Ectodermal cell (in vitro differentiated cells): ENCODE measurements at regions not wholly inside any gene's neighbourhood (a gene's known extent, or its start where the extent isn't known, plus 50 kb on each side); places are given as distances from the start of the nearest gene placed in this dataset.
"Not testable (repeated sequence)": the region's sequence is repeated elsewhere in the genome, so short reads cannot be mapped to it uniquely, and the experiment has no call there.

Source experiments
- H3K27ac ChIP-seq: 2 replicates; pipeline ENCODE4 v1.7.0; 2013; ENCODE audit warnings: mild to moderate bottlenecking, low read depth, low read length; ENCODE audit not compliant: insufficient read depth, poor library complexity, severe bottlenecking
- H3K27me3 ChIP-seq: 2 replicates; pipeline ENCODE4 v1.7.0; 2013; ENCODE audit warnings: mild to moderate bottlenecking, low read length; ENCODE audit not compliant: insufficient read depth, control insufficient read depth, poor library complexity, severe bottlenecking
- H3K36me3 ChIP-seq: one replicate; pipeline ENCODE4 v1.7.0; 2013; ENCODE audit warnings: low read length; ENCODE audit not compliant: control insufficient read depth, insufficient read depth
- H3K4me1 ChIP-seq: one replicate; pipeline ENCODE4 v1.7.0; 2013; ENCODE audit warnings: low read length; ENCODE audit not compliant: control insufficient read depth, insufficient read depth
- H3K4me3 ChIP-seq: 2 replicates; pipeline ENCODE4 v1.7.0; 2013; ENCODE audit warnings: low read depth, low read length, control low read depth; ENCODE audit not compliant: insufficient read depth
- H3K9me3 ChIP-seq: 2 replicates; pipeline ENCODE4 v1.7.0; 2013; ENCODE audit warnings: mild to moderate bottlenecking, low read length, moderate library complexity; ENCODE audit not compliant: control insufficient read depth
- WGBS, 2 experiments: methylation state at CpG; one replicate each; pipeline ENCODE4 v1.1.7; 2013; ENCODE audit warnings: missing lambda C conversion rate in 2 of 2; 5-methylcytosine and 5-hydroxymethylcytosine counted together

GRCh38 chr1:112855152-112855828 lies 100.7 kb downstream of the SLC16A1 start:
- H3K4me3 ChIP-seq: no peak overlapping the region
- H3K4me1 ChIP-seq: no peaks in the 10 kb centered on the region
- H3K9me3 ChIP-seq: no peaks in the 10 kb centered on the region
- no peaks in the 10 kb centered on the region for H3K36me3 ChIP-seq
- peaks cover under 1% of the 10 kb centered on the region for H3K27me3 ChIP-seq
- 78 to 80% methylated on average over 6 of the region's 6 CpGs for WGBS, 2 experiments
- H3K27ac ChIP-seq: no peak overlapping the region

GRCh38 chr1:112854368-112854984 lies 101.5 kb downstream of the SLC16A1 start:
- H3K9me3 ChIP-seq, H3K27me3 ChIP-seq, H3K36me3 ChIP-seq, H3K4me1 ChIP-seq, H3K27ac ChIP-seq, H3K4me3 ChIP-seq: not testable (repeated sequence)
- 96 to 97% methylated on average over 45 of the region's 45 CpGs for WGBS, 2 experiments

GRCh38 chr1:112853915-112854314 lies 102.1 kb downstream of the SLC16A1 start:
- 90 to 93% methylated on average over 4 to 5 of the region's 8 CpGs for WGBS, 2 experiments
- not testable (repeated sequence) for H3K9me3 ChIP-seq

DNA sequence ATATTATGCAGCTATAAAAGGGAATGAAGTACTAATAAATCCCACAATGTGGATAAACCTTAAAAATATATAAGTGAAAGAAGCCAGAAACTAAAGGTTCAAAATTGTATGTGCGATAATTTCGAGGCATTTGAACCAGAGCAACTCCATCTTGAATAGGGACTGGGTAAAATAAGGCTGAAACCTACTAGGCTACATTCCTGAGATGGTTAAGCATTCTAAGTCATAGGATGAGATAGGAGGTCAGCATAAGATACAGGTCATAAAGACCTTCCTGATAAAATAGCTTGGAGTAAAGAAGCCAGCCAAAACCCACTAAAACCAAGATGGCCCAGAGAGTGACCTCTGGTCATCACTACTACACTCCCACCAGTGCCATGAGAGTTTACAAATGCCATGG lies 103.1 kb downstream of the SLC16A1 start:
- WGBS, 2 experiments: 99 to 100% methylated on average over 2 of the region's 2 CpGs
- H3K4me1 ChIP-seq: no peaks in the 10 kb centered on the region
- no peak overlapping the region for H3K27ac ChIP-seq
- peaks cover 14% of the 10 kb centered on the region for H3K27me3 ChIP-seq
- H3K36me3 ChIP-seq: no peaks in the 10 kb centered on the region
- no peaks in the 10 kb centered on the region for H3K9me3 ChIP-seq
- no peak overlapping the region for H3K4me3 ChIP-seq

More at GRCh38 chr1:112853915-112854314, 102.1 kb downstream of the SLC16A1 start:
- not testable (repeated sequence) for H3K4me3 ChIP-seq, H3K4me1 ChIP-seq, H3K36me3 ChIP-seq, H3K27ac ChIP-seq
- peaks cover 14% of the 10 kb centered on the region for H3K27me3 ChIP-seq

DNA sequence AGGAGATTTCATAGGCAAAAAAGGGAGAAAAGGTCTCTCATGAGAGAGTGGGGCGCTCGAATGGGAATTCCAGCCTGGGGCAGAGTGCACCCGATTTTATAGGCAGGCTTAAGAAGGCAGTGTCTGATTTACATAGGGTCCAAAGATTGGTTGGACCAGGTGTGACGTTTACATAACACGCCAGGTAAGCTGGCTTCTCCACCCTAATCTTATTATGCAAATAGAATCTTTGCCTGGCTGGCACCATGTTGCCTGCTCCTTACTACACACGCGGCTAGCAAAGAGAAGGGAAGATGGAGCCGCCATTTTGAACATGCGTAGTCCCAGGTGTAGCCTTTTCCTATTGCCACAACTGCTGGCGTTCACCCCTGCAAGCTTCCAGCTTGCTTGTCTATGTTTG lies 103.7 kb downstream of the SLC16A1 start:
- 95 to 97% methylated on average over 10 of the region's 10 CpGs for WGBS, 2 experiments
- no peaks in the 10 kb centered on the region for H3K36me3 ChIP-seq
- peaks cover 14% of the 10 kb centered on the region for H3K27me3 ChIP-seq
- H3K9me3 ChIP-seq: no peaks in the 10 kb centered on the region
- H3K27ac ChIP-seq: no peak overlapping the region
- no peak overlapping the region for H3K4me3 ChIP-seq
- H3K4me1 ChIP-seq: no peaks in the 10 kb centered on the region

DNA sequence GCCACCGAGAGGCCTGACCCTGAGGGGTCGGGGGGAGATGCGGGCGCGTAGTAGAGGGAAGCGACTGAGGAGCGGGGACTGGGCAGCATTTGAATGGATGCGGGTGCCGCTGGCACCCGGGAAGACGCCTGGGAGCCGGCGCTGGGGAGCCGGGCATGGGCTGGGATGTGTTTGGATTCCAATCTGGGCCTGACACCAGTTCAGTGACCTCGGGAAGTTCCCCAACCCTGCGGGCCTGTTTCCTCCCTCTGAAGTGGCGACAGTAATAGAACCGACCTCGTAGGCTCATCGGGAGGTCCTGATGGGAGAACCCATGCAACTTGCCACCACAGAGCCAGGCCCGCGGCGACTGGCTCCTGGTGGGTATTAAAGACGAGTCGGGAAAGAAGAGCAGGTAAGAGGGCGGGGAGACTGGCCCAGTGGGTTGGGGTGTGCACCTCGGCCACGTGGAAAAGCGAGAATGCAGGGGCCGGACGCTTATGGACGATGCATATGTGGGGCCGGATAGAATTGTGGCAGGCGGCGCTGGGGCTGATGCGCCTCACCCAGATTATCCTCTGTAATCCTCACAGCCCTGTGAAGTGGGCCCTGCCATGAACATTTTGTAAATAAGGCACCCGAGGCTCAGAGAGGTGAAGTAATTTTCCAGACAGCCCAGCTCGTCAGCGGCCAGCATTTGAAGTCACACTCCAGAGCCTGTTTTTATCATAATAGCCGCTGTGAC lies 105.8 kb downstream of the SLC16A1 start:
- H3K9me3 ChIP-seq: no peaks in the 10 kb centered on the region
- H3K4me3 ChIP-seq: peak overlapping the region; percentile 38
- WGBS, 2 experiments: 67 to 69% methylated on average over 40 of the region's 40 CpGs
- H3K27ac ChIP-seq: no peak overlapping the region
- H3K36me3 ChIP-seq: no peaks in the 10 kb centered on the region
- no peaks in the 10 kb centered on the region for H3K4me1 ChIP-seq
- H3K27me3 ChIP-seq: peaks cover 14% of the 10 kb centered on the region

- Histone ChIP-seq H3K36me3 (no peaks in the 10 kb centered on the region), H3K4me3 (peak overlapping the region; percentile 38), H3K4me1 (no peaks in the 10 kb centered on the region), H3K27ac (no peak overlapping the region), H3K27me3 (peaks cover 14% of the 10 kb centered on the region), H3K9me3 (no peaks in the 10 kb centered on the region)
- 46 to 47% methylated on average over 58 of the region's 58 CpGs for WGBS, 2 experiments
Measured at GRCh38 chr1:112849425-112850033, 106.5 kb downstream of the SLC16A1 start.

GRCh38 chr1:112841825-112842224 lies 114.2 kb downstream of the SLC16A1 start:
- Histone ChIP-seq H3K9me3 (no peaks in the 10 kb centered on the region), H3K27ac (no peak overlapping the region), H3K27me3 (no peaks in the 10 kb centered on the region), H3K4me1 (peaks cover 8% of the 10 kb centered on the region), H3K4me3 (no peak overlapping the region), H3K36me3 (no peaks in the 10 kb centered on the region)
- 84 to 87% methylated on average over 10 of the region's 10 CpGs for WGBS, 2 experiments

GRCh38 chr1:112840631-112841624 lies 115.1 kb downstream of the SLC16A1 start:
- WGBS, 2 experiments: 78 to 85% methylated on average over 6 of the region's 7 CpGs
- peak overlapping the region; percentile 50 for H3K27ac ChIP-seq
- H3K4me3 ChIP-seq: no peak overlapping the region
- peaks cover 8% of the 10 kb centered on the region for H3K4me1 ChIP-seq
- no peaks in the 10 kb centered on the region for H3K36me3 ChIP-seq
- H3K27me3 ChIP-seq: no peaks in the 10 kb centered on the region
- H3K9me3 ChIP-seq: no peaks in the 10 kb centered on the region
